Glutamatergic neuron (in vitro differentiated cells): ENCODE measurements at regions not wholly inside any gene's neighbourhood (a gene's known extent, or its start where the extent isn't known, plus 50 kb on each side); places are given as distances from the start of the nearest gene placed in this dataset.

ENCODE experiments used
- DNase-seq: peaks from one replicate; pipeline ENCODE4 v3.0.0; 2022
- H3K27ac Mint-ChIP-seq: one replicate; pipeline ENCODE4 v1.8.0; 2020; ENCODE audit warnings: mild to moderate bottlenecking, mixed read lengths, inconsistent platforms; ENCODE audit not compliant: unreplicated experiment
- H3K27me3 Mint-ChIP-seq: one replicate; pipeline ENCODE4 v1.8.0; 2020; ENCODE audit warnings: mild to moderate bottlenecking, moderate library complexity, mixed read lengths, inconsistent platforms; ENCODE audit not compliant: unreplicated experiment
- H3K36me3 Mint-ChIP-seq: one replicate; pipeline ENCODE4 v1.8.0; 2020; ENCODE audit warnings: mild to moderate bottlenecking, mixed read lengths, inconsistent platforms; ENCODE audit not compliant: unreplicated experiment
- H3K4me1 Mint-ChIP-seq: one replicate; pipeline ENCODE4 v1.8.0; 2020; ENCODE audit warnings: mild to moderate bottlenecking, low read depth, mixed read lengths, inconsistent platforms; ENCODE audit not compliant: unreplicated experiment
- H3K4me3 Mint-ChIP-seq: one replicate; pipeline ENCODE4 v1.8.0; 2020; ENCODE audit warnings: mild to moderate bottlenecking, mixed read lengths, inconsistent platforms; ENCODE audit not compliant: unreplicated experiment
- H3K9me3 Mint-ChIP-seq: one replicate; pipeline ENCODE4 v1.8.0; 2020; ENCODE audit warnings: mild to moderate bottlenecking, moderate library complexity, mixed read lengths, inconsistent platforms; ENCODE audit not compliant: unreplicated experiment
- TF ChIP-seq, protein P1 (sequence below): fragments of 200-600 bp; sonication (generic); IDR thresholded peaks from one replicate; pipeline ENCODE4 v1.5.0; 2021; ENCODE audit not compliant: partially characterized antibody, unreplicated experiment

DNA sequence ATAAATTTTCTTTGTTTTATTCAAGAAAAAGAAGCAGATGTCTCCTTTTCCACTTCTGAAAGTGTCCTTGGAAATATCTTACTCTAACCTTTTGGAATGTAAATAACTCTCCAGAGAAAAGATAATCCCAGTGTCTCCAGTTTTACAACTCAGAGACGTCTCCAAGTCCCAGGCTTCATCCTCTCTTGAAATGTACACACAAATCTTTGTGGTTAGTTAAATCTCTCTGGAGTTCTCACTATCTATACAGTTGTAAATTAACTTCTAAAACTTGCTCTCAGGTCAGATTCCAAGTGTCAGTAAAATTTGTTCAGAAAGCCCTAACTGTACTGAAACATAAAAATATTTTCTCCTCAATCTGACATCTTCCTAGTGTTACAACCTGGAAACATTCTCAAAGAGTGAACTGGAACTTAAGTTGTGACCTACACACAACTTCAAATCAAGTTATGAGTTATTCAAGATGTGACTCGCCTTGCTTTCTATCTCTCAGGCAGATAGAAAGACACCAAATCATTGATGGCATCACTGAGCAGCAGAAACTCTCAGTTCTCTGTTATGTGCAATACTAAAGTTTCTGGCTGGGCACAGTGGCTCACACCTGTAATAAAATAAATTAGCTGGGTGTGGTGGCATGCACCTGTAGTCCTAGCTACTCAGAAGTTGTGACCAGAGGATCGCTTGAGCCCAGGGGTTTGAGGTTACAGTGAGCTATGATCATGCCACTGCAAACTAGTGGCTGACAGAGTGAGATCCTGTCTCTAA, 284.2 kb downstream of the RCHY1 start:
- H3K4me1 Mint-ChIP-seq: no peaks in the 10 kb centered on the region
- DNase-seq: no peak
- no peak overlapping the region for H3K4me3 Mint-ChIP-seq
- no peak overlapping the region for H3K27ac Mint-ChIP-seq
- peaks cover 2% of the 10 kb centered on the region for H3K27me3 Mint-ChIP-seq
- TF ChIP-seq, protein P1, sequence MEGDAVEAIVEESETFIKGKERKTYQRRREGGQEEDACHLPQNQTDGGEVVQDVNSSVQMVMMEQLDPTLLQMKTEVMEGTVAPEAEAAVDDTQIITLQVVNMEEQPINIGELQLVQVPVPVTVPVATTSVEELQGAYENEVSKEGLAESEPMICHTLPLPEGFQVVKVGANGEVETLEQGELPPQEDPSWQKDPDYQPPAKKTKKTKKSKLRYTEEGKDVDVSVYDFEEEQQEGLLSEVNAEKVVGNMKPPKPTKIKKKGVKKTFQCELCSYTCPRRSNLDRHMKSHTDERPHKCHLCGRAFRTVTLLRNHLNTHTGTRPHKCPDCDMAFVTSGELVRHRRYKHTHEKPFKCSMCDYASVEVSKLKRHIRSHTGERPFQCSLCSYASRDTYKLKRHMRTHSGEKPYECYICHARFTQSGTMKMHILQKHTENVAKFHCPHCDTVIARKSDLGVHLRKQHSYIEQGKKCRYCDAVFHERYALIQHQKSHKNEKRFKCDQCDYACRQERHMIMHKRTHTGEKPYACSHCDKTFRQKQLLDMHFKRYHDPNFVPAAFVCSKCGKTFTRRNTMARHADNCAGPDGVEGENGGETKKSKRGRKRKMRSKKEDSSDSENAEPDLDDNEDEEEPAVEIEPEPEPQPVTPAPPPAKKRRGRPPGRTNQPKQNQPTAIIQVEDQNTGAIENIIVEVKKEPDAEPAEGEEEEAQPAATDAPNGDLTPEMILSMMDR: no peak
- H3K9me3 Mint-ChIP-seq: peaks cover 3% of the 10 kb centered on the region
- H3K36me3 Mint-ChIP-seq: no peaks in the 10 kb centered on the region

DNA sequence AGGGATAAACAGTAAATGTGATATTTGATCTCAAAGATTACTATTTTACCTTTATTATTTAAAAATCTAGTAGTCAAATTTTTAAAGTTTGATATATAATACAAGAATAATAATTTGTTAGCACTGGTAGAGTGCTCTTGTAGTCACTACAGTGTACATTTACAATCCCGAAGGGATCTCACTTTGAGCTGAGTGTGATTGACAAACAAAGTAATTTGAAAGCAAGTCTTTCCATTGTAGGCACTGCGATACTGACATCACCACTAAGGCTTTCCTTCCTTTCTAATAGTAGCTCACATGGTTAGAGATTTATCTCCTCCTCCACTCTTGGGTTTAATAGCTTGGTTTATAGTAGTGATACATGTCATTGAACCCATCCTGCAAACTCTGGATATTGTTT, 280.6 kb downstream of the PARM1 start:
- Mint-ChIP-seq H3K27me3 (peaks cover 2% of the 10 kb centered on the region), H3K9me3 (peaks cover 2% of the 10 kb centered on the region), H3K36me3 (no peaks in the 10 kb centered on the region), H3K4me3 (no peak overlapping the region), H3K4me1 (no peaks in the 10 kb centered on the region), H3K27ac (no peak overlapping the region)
- DNase-seq: no peak
- TF ChIP-seq, protein P1: no peak

DNA sequence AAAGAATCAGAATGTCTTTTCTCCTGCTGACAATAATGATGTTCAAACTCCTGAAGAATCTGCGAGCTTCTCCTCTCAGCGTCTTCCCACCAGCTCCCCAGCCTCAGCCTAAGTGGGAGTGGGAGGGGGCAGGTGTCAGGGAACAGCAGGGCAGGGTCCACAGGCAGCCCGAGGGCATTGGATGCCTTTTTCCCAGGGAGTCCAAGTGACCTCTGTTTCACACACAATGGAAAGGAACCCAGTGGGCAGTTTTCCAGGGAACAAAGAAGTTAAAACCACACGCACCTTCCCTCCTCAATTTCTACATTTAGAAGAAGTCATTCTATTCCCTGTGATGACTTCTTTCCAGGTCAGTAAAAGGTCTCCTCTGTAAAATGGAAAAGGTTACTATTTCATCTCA, 278.5 kb downstream of the PARM1 start:
- no peak overlapping the region for H3K27ac Mint-ChIP-seq
- peaks cover 2% of the 10 kb centered on the region for H3K9me3 Mint-ChIP-seq
- H3K4me1 Mint-ChIP-seq: no peaks in the 10 kb centered on the region
- peaks cover 2% of the 10 kb centered on the region for H3K27me3 Mint-ChIP-seq
- TF ChIP-seq, protein P1: no peak
- peak; percentile 19 for DNase-seq
- H3K4me3 Mint-ChIP-seq: no peak overlapping the region
- H3K36me3 Mint-ChIP-seq: no peaks in the 10 kb centered on the region

DNA sequence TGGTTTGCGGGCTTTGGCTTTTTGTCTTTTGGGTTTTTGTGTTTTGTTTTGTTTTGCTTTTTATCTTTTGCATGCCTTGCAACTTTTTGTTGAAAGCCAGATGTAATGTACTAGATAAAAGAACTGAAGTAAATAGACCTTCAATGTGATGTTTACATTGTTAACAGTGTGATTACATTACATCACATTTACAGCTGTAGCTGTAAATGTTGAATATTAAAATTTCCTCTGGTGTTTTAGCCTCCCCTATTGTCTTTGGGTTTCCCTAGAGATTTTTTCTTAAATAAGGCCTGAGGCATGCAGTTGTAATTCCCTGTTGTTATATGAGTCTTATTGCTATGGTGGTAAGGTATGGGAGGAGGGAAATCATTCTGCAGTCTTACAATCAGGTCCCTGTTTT, 275.0 kb downstream of the PARM1 start:
- Mint-ChIP-seq H3K27ac (no peak overlapping the region), H3K4me3 (no peak overlapping the region), H3K27me3 (peaks cover 2% of the 10 kb centered on the region), H3K36me3 (no peaks in the 10 kb centered on the region), H3K9me3 (no peaks in the 10 kb centered on the region), H3K4me1 (peaks cover 5% of the 10 kb centered on the region)
- TF ChIP-seq, protein P1: no peak
- DNase-seq: no peak

DNA sequence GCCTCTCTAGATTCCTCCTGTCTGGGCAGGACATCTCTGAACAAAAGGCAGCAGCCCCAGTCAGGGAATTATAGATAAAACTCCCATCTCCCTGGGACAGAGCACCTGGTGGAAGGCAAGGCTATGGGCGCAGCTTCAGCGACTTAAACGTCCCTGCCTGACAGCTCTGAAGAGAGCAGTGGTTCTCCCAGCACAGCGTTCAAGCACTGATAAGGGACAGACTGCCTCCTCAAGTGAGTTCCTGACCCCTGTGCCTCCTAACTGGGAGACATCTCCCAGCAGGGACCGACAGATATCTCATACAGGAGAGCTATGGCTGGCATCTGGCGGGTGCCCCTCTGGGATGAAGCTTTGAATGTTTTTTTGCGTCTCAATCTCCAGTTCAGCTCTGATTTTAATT, 262.2 kb downstream of the PARM1 start:
- Mint-ChIP-seq H3K27ac (no peak overlapping the region), H3K4me3 (no peak overlapping the region), H3K9me3 (peaks cover 5% of the 10 kb centered on the region), H3K27me3 (no peaks in the 10 kb centered on the region), H3K4me1 (peaks cover 5% of the 10 kb centered on the region), H3K36me3 (no peaks in the 10 kb centered on the region)
- TF ChIP-seq, protein P1: no peak
- no peak for DNase-seq
